ENCODE measurements at regions not wholly inside any gene's neighbourhood (a gene's known extent, or its start where the extent isn't known, plus 50 kb on each side); places are given as distances from the start of the nearest gene placed in this dataset.

GRCh38 chr1:201598396-201598795 is 59.5 kb downstream of the NAV1 start:
- Histone ChIP-seq H3K9me3 (no peaks in the 10 kb centered on the region), H3K4me3 (replicated peaks in 1 of 3) (no peak overlapping the region), H3K36me3 (no peaks in the 10 kb centered on the region), H3K27me3 (no peaks in the 10 kb centered on the region), H3K4me1 (peaks cover 34 to 68% of the 10 kb centered on the region in 2 donors), H3K27ac (peak overlapping the region; percentile 53 to 88 (median 87))
- intact Hi-C loops (cut with DNase I) = no loop called here
- peak in 1 of 2 donors; percentile 31 for DNase-seq
- WGBS, 2 donors = 80% methylated on average over 10 of the region's 10 CpGs
- TF ChIP-seq POLR2A (IDR thresholded peaks at IDR 0.05) = no peak
- TF ChIP-seq, protein P1, sequence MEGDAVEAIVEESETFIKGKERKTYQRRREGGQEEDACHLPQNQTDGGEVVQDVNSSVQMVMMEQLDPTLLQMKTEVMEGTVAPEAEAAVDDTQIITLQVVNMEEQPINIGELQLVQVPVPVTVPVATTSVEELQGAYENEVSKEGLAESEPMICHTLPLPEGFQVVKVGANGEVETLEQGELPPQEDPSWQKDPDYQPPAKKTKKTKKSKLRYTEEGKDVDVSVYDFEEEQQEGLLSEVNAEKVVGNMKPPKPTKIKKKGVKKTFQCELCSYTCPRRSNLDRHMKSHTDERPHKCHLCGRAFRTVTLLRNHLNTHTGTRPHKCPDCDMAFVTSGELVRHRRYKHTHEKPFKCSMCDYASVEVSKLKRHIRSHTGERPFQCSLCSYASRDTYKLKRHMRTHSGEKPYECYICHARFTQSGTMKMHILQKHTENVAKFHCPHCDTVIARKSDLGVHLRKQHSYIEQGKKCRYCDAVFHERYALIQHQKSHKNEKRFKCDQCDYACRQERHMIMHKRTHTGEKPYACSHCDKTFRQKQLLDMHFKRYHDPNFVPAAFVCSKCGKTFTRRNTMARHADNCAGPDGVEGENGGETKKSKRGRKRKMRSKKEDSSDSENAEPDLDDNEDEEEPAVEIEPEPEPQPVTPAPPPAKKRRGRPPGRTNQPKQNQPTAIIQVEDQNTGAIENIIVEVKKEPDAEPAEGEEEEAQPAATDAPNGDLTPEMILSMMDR (IDR thresholded peaks at IDR 0.05) = no peak

GRCh38 chr1:201598973-201599372 is 60.0 kb downstream of the NAV1 start:
- H3K4me1 ChIP-seq = peaks cover 37 to 70% of the 10 kb centered on the region in 2 donors

DNA sequence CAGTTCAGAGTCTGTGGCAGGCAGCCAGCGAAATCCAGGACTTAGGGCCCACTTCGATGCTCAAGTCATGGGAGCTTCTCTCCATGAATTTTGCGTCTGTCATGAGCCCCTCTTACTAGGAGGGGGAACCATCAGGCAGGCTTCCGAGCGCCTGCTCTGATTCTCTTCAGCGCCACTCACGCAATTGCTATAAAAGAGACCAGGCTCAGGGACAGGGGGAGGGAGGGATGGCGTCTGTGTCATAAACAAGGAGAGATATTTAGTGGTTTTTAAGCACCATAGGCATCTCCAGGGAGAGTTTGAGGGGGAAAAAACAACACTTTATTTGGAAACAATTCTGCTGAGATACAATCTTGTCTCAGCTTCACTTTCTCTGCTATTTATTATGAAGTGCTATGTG is 60.6 kb downstream of the NAV1 start:
- intact Hi-C loops (cut with DNase I) = no loop called here
- TF ChIP-seq, protein P1 (IDR thresholded peaks at IDR 0.05) = no peak
- Histone ChIP-seq H3K36me3 (no peaks in the 10 kb centered on the region), H3K27ac (peak overlapping the region; percentile 53 to 88 (median 87)), H3K4me3 (replicated peaks in 1 of 3) (no peak overlapping the region), H3K4me1 (peaks cover 37 to 70% of the 10 kb centered on the region in 2 donors), H3K27me3 (no peaks in the 10 kb centered on the region), H3K9me3 (no peaks in the 10 kb centered on the region)
- WGBS, 2 donors = 66 to 74% methylated on average over 8 of the region's 8 CpGs
- peak; percentile 42 to 49 for DNase-seq

More at GRCh38 chr1:201598973-201599372, 60.0 kb downstream of the NAV1 start:
- Histone ChIP-seq H3K9me3 (no peaks in the 10 kb centered on the region), H3K27ac (peak overlapping the region; percentile 53 to 88 (median 87)), H3K27me3 (no peaks in the 10 kb centered on the region), H3K4me3 (replicated peaks in 1 of 3) (no peak overlapping the region), H3K36me3 (no peaks in the 10 kb centered on the region)
- intact Hi-C loops (cut with DNase I) = no loop called here
- TF ChIP-seq, protein P1 (IDR thresholded peaks at IDR 0.05) = no peak
- no peak for TF ChIP-seq POLR2A (IDR thresholded peaks at IDR 0.05)
- 63% methylated on average over 1 of the region's 1 CpG for WGBS, 2 donors
- no peak for DNase-seq

- WGBS, 2 donors = 78 to 81% methylated on average over 7 of the region's 7 CpGs
- Histone ChIP-seq H3K4me1 (peaks cover 49 to 86% of the 10 kb centered on the region in 2 donors), H3K9me3 (no peaks in the 10 kb centered on the region), H3K27ac (peak overlapping the region in 1 of 3 donors; percentile 49), H3K36me3 (no peaks in the 10 kb centered on the region), H3K27me3 (no peaks in the 10 kb centered on the region), H3K4me3 (replicated peaks in 1 of 3) (no peak overlapping the region)
- DNase-seq = no peak
- intact Hi-C loops (cut with DNase I) = no loop called here
- no peak for TF ChIP-seq POLR2A (IDR thresholded peaks at IDR 0.05)
Measured at GRCh38 chr1:201602413-201603265, 63.7 kb downstream of the NAV1 start.

- intact Hi-C loops (cut with DNase I) = no loop called here
- no peak overlapping the region for H3K4me3 ChIP-seq (replicated peaks in 1 of 3)
- DNase-seq = no peak
- TF ChIP-seq POLR2A (IDR thresholded peaks at IDR 0.05) = no peak
- TF ChIP-seq, protein P1 (IDR thresholded peaks at IDR 0.05) = no peak
- no peaks in the 10 kb centered on the region for H3K36me3 ChIP-seq
- no peaks in the 10 kb centered on the region for H3K27me3 ChIP-seq
- H3K4me1 ChIP-seq = peaks cover 48 to 86% of the 10 kb centered on the region in 2 donors
- H3K9me3 ChIP-seq = no peaks in the 10 kb centered on the region
- no peak overlapping the region for H3K27ac ChIP-seq
- WGBS, 2 donors = 70 to 74% methylated on average over 8 of the region's 8 CpGs
Measured at GRCh38 chr1:201603613-201604232, 64.8 kb downstream of the NAV1 start.

Data from thyroid gland (tissue), 4 donors.